ENCODE measurements at regions not wholly inside any gene's neighbourhood (a gene's known extent, or its start where the extent isn't known, plus 50 kb on each side); places are given as distances from the start of the nearest gene placed in this dataset.

- Histone ChIP-seq H3K27ac (replicated peaks) (no peak overlapping the region), H3K27me3 (ENCODE audit: insufficient read depth, poor library complexity, severe bottlenecking) (no peaks in the 10 kb centered on the region), H3K4me3 (replicated peaks; ENCODE audit: insufficient read depth, low read length) (no peak overlapping the region)
- DNase-seq (ENCODE audit: low read depth in 1 of 2, low spot score in 1 of 2): no peak
- no peak for TF ChIP-seq SPI1 (IDR thresholded peaks at IDR 0.05; ENCODE audit: borderline replicate concordance, low read depth)
- TF ChIP-seq GABPA (IDR thresholded peaks at IDR 0.05; ENCODE audit: low read depth): no peak
- no peak for TF ChIP-seq REST (IDR thresholded peaks at IDR 0.05; ENCODE audit: insufficient replicate concordance, low read depth)
- no peak for TF ChIP-seq CTCF (IDR thresholded peaks at IDR 0.05; ENCODE audit: insufficient read depth, low read length)
- TF ChIP-seq POLR2AphosphoS5 (IDR thresholded peaks at IDR 0.05; ENCODE audit: low read depth): no peak
Measured at GRCh38 chr12:127230843-127231260, 1036.1 kb upstream of the TMEM132C start.

GRCh38 chr12:127231371-127231770 is 1035.6 kb upstream of the TMEM132C start:
- no peak overlapping the region for H3K27ac ChIP-seq (replicated peaks)
- TF ChIP-seq POLR2AphosphoS5 (IDR thresholded peaks at IDR 0.05; ENCODE audit: low read depth) (no peak), REST (IDR thresholded peaks at IDR 0.05; ENCODE audit: insufficient replicate concordance, low read depth) (no peak), CTCF (IDR thresholded peaks at IDR 0.05; ENCODE audit: insufficient read depth, low read length) (no peak), SPI1 (IDR thresholded peaks at IDR 0.05; ENCODE audit: borderline replicate concordance, low read depth) (no peak), GABPA (IDR thresholded peaks at IDR 0.05; ENCODE audit: low read depth) (no peak)
- DNase-seq (ENCODE audit: low read depth in 1 of 2, low spot score in 1 of 2): no peak
- H3K4me3 ChIP-seq (replicated peaks; ENCODE audit: insufficient read depth, low read length): no peak overlapping the region
- no peaks in the 10 kb centered on the region for H3K27me3 ChIP-seq (ENCODE audit: insufficient read depth, poor library complexity, severe bottlenecking)

- TF ChIP-seq POLR2AphosphoS5 (IDR thresholded peaks at IDR 0.05; ENCODE audit: low read depth): no peak
- no peak for TF ChIP-seq GABPA (IDR thresholded peaks at IDR 0.05; ENCODE audit: low read depth)
- TF ChIP-seq SPI1 (IDR thresholded peaks at IDR 0.05; ENCODE audit: borderline replicate concordance, low read depth): no peak
- no peak for TF ChIP-seq REST (IDR thresholded peaks at IDR 0.05; ENCODE audit: insufficient replicate concordance, low read depth)
- TF ChIP-seq CTCF (IDR thresholded peaks at IDR 0.05; ENCODE audit: insufficient read depth, low read length): no peak
- Histone ChIP-seq H3K4me3 (replicated peaks; ENCODE audit: insufficient read depth, low read length) (no peak overlapping the region), H3K27me3 (ENCODE audit: insufficient read depth, poor library complexity, severe bottlenecking) (no peaks in the 10 kb centered on the region), H3K27ac (replicated peaks) (no peak overlapping the region)
- DNase-seq (ENCODE audit: low read depth in 1 of 2, low spot score in 1 of 2): no peak
Measured at GRCh38 chr12:127233016-127233415, 1034.0 kb upstream of the TMEM132C start.

Data from HL-60 (cell line).